GOT3 (cell line): ENCODE measurements at regions not wholly inside any gene's neighbourhood (a gene's known extent, or its start where the extent isn't known, plus 50 kb on each side); places are given as distances from the start of the nearest gene placed in this dataset.

Experiments
- DNase-seq: peaks from one replicate; lab custom pipeline; 2025; ENCODE audit warnings: mixed read lengths; lab: John Stamatoyannopoulos, UW

- DNase-seq = no peak
Measured at GRCh38 chr5:143663872-143664271, 148.1 kb upstream of the HMHB1 start.

GRCh38 chr5:143662020-143662419, 149.9 kb upstream of the HMHB1 start:
- no peak for DNase-seq

GRCh38 chr5:143660625-143661024, 151.3 kb upstream of the HMHB1 start:
- no peak for DNase-seq

- DNase-seq = no peak
Measured at GRCh38 chr5:143659599-143660238, 152.2 kb upstream of the HMHB1 start.

- no peak for DNase-seq
Measured at GRCh38 chr5:143658956-143659355, 153.0 kb upstream of the HMHB1 start.

- DNase-seq = no peak
Measured at GRCh38 chr5:143657647-143658285, 154.2 kb upstream of the HMHB1 start.

- DNase-seq = no peak
Measured at GRCh38 chr5:143653766-143654282, 158.1 kb upstream of the HMHB1 start.

GRCh38 chr5:143653256-143653655, 158.7 kb upstream of the HMHB1 start:
- DNase-seq = no peak

- no peak for DNase-seq
Measured at GRCh38 chr5:143652108-143652700, 159.8 kb upstream of the HMHB1 start.

GRCh38 chr5:143649937-143650621, 161.9 kb upstream of the HMHB1 start:
- DNase-seq = no peak

GRCh38 chr5:143648696-143649095, 163.3 kb upstream of the HMHB1 start:
- DNase-seq = no peak

GRCh38 chr5:143646961-143647360, 165.0 kb upstream of the HMHB1 start:
- no peak for DNase-seq

GRCh38 chr5:143645356-143645755, 166.6 kb upstream of the HMHB1 start:
- DNase-seq = no peak

- no peak for DNase-seq
Measured at GRCh38 chr5:143644727-143645126, 167.2 kb upstream of the HMHB1 start.

- no peak for DNase-seq
Measured at GRCh38 chr5:143642791-143643190, 169.2 kb upstream of the HMHB1 start.

- no peak for DNase-seq
Measured at GRCh38 chr5:143641549-143642355, 170.2 kb upstream of the HMHB1 start.

- no peak for DNase-seq
Measured at GRCh38 chr5:143638654-143639053, 173.3 kb upstream of the HMHB1 start.

- DNase-seq = no peak
Measured at GRCh38 chr5:143636931-143637528, 174.9 kb upstream of the HMHB1 start.

GRCh38 chr5:143635888-143636287, 176.1 kb upstream of the HMHB1 start:
- no peak for DNase-seq

GRCh38 chr5:143635146-143635752, 176.7 kb upstream of the HMHB1 start:
- DNase-seq = no peak

GRCh38 chr5:143634689-143635088, 177.3 kb upstream of the HMHB1 start:
- DNase-seq = no peak
